GM12892 (cell line): ENCODE measurements at regions not wholly inside any gene's neighbourhood (a gene's known extent, or its start where the extent isn't known, plus 50 kb on each side); places are given as distances from the start of the nearest gene placed in this dataset.

Source experiments
- POLR2A ChIP-seq: IDR thresholded peaks from 2 replicates; pipeline ENCODE4 v1.6.1; 2011; ENCODE audit warnings: low read depth, low read length, control low read depth
- POLR2AphosphoS5 ChIP-seq: IDR thresholded peaks from 2 replicates; pipeline ENCODE4 v1.6.1; 2011; ENCODE audit warnings: low read depth, low read length, control low read depth
- TAF1 ChIP-seq: IDR thresholded peaks from 2 replicates; pipeline ENCODE4 v1.6.1; 2011; ENCODE audit warnings: low read depth, mild to moderate bottlenecking, control low read depth, low read length, borderline replicate concordance

DNA sequence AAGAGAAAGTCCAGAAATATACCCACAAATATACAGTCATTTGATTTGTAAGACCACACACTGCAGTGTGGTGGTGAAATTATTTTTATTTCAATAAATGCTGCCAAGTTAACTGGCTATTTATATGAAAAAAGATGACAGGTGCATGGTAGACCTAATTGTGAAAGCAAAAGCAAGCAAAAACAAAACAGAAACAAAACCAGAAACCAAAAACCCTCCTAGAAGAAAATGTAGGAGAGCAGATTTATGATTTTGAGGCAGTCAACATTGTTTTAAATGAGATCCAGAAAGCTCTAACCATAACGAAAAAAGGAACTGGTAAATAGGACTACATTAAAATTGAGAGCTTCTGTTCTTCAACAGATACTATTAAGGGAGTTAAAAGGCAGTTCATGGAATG is 303.6 kb downstream of the PRDM2 start:
- TF ChIP-seq POLR2AphosphoS5 (no peak), TAF1 (no peak), POLR2A (no peak)
